GM18505 (cell line): ENCODE measurements at regions not wholly inside any gene's neighbourhood (a gene's known extent, or its start where the extent isn't known, plus 50 kb on each side); places are given as distances from the start of the nearest gene placed in this dataset.
"Not testable (repeated sequence)": the region's sequence is repeated elsewhere in the genome, so short reads cannot be mapped to it uniquely, and the experiment has no call there.

Experiments used
- ATAC-seq: cut with Tn5 transposase; IDR thresholded peaks from one replicate; pipeline ENCODE4 v1.9.1; 2021; ENCODE audit not compliant: unreplicated experiment
- POLR2A ChIP-seq: IDR thresholded peaks from 4 replicates; pipeline ENCODE4 v1.6.1; 2011; ENCODE audit warnings: borderline replicate concordance; ENCODE audit not compliant: insufficient read depth, insufficient read length; ENCODE audit errors: extremely low read depth

GRCh38 chr15:21357056-21357455, 83.2 kb downstream of the POTEB3 start:
- ATAC-seq: not testable (repeated sequence)

- ATAC-seq: not testable (repeated sequence)
Measured at GRCh38 chr15:21355944-21356343, 84.4 kb downstream of the POTEB3 start.

GRCh38 chr15:21354597-21354996, 85.7 kb downstream of the POTEB3 start:
- not testable (repeated sequence) for ATAC-seq

GRCh38 chr15:21352670-21353318, 87.5 kb downstream of the POTEB3 start:
- not testable (repeated sequence) for ATAC-seq

GRCh38 chr15:21344960-21345359, 95.3 kb downstream of the POTEB3 start:
- ATAC-seq: not testable (repeated sequence)

- ATAC-seq: not testable (repeated sequence)
Measured at GRCh38 chr15:21344500-21344899, 95.8 kb downstream of the POTEB3 start.

- not testable (repeated sequence) for ATAC-seq
Measured at GRCh38 chr15:21337028-21337427, 103.3 kb downstream of the POTEB3 start.

GRCh38 chr15:21324720-21325460, 115.4 kb downstream of the POTEB3 start:
- ATAC-seq: not testable (repeated sequence)

GRCh38 chr15:21284353-21284752, 155.9 kb downstream of the POTEB3 start:
- ATAC-seq: peak; percentile 49

GRCh38 chr15:21283210-21283609, 157.1 kb downstream of the POTEB3 start:
- peak; percentile 97 for ATAC-seq

GRCh38 chr15:21280272-21280671, 160.0 kb downstream of the POTEB3 start:
- ATAC-seq: not testable (repeated sequence)

- ATAC-seq: peak; percentile 66
Measured at GRCh38 chr15:21272176-21272982, 167.9 kb downstream of the POTEB3 start.

- no peak for ATAC-seq
- TF ChIP-seq POLR2A: no peak
Measured at GRCh38 chr15:21271566-21271965, 168.7 kb downstream of the POTEB3 start.

GRCh38 chr15:21270474-21270873, 169.8 kb downstream of the POTEB3 start:
- no peak for TF ChIP-seq POLR2A
- ATAC-seq: no peak

- not testable (repeated sequence) for ATAC-seq
Measured at GRCh38 chr15:21269673-21270072, 170.6 kb downstream of the POTEB3 start.
